DND-41 (cell line): ENCODE measurements at regions not wholly inside any gene's neighbourhood (a gene's known extent, or its start where the extent isn't known, plus 50 kb on each side); places are given as distances from the start of the nearest gene placed in this dataset.

Experiments
- CTCF ChIP-seq: IDR thresholded peaks from 2 replicates; pipeline ENCODE4 v1.5.1; 2012; ENCODE audit warnings: borderline replicate concordance, low read length, moderate library complexity, mild to moderate bottlenecking; ENCODE audit not compliant: poor library complexity, severe bottlenecking; ENCODE audit errors: extremely low read depth
- EZH2 ChIP-seq: IDR thresholded peaks from 3 replicates; pipeline ENCODE4 v1.6.1; 2012; ENCODE audit warnings: borderline replicate concordance, low read depth, mild to moderate bottlenecking, moderate library complexity, low read length, inconsistent platforms; ENCODE audit not compliant: severe bottlenecking

GRCh38 chr9:30673132-30673531 lies 1711.3 kb upstream of the ACO1 start:
- no peak for TF ChIP-seq CTCF
- TF ChIP-seq EZH2 = no peak
